ENCODE measurements at regions not wholly inside any gene's neighbourhood (a gene's known extent, or its start where the extent isn't known, plus 50 kb on each side); places are given as distances from the start of the nearest gene placed in this dataset.

GRCh38 chr7:15798081-15798480 lies 111.6 kb upstream of the MEOX2 start:
- no peak for DNase-seq

- no peak for DNase-seq
These were observed 108.9 kb upstream of the MEOX2 start for GRCh38 chr7:15795393-15795792.

DNA sequence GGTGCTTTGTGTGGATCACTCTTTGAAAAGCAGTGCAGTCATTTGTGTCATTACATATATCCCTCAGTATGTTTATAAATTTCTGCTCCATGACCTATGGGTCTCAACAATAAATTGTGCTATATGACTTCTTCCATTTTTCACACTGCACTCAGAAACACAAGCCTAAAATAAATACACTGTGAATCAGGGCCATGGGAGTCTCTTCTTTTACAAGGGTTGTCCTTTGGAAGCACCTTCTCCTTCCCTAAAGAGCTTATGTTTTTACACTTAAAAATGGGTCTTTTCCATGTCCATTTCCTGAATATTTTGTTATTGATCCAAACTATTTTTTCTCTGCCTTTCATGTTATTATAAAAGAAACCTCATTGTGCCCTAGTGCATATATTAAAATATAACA lies 108.3 kb upstream of the MEOX2 start:
- DNase-seq, result no peak

DNA sequence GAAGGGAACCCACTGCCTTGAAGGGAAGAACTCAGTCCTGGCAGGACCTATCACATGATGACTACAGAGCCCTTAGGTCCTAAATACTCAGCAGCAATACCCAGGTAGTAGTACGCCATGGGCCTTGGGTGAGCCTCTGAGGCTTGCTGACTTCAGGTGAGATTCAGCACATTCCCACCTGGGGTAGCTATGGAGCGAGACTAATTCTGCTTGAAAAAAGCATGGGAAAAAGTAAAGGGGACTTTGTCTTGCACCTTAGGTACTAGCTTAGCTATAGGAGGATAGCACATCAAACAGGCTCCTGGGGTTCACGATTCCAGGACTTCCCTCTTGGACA lies 98.2 kb upstream of the MEOX2 start:
- DNase-seq, result no peak

GRCh38 chr7:15783987-15784693 lies 97.7 kb upstream of the MEOX2 start:
- DNase-seq, result no peak

GRCh38 chr7:15782656-15783055 lies 96.2 kb upstream of the MEOX2 start:
- no peak for DNase-seq

DNA sequence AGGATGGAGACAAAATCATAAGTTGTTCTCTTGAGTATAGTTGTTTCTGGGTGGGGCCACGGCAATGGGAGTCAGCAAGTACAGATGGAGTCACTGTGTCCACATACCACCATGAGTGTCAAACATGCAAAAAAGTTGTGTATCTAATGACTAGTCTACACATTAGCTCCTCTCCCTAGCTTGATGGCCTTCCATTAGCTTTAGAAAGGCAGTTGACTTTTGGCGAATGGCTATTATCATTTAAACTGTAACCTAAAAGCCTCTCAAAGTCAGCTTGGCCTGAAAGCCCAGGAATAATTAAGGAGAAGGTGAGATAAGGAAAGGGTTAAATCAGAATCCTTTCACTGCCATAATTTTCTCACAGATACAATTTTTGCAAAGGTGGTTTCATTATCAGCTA lies 95.5 kb upstream of the MEOX2 start:
- no peak for DNase-seq

- DNase-seq, result no peak
These were observed 93.8 kb upstream of the MEOX2 start for GRCh38 chr7:15780271-15780670.

DNA sequence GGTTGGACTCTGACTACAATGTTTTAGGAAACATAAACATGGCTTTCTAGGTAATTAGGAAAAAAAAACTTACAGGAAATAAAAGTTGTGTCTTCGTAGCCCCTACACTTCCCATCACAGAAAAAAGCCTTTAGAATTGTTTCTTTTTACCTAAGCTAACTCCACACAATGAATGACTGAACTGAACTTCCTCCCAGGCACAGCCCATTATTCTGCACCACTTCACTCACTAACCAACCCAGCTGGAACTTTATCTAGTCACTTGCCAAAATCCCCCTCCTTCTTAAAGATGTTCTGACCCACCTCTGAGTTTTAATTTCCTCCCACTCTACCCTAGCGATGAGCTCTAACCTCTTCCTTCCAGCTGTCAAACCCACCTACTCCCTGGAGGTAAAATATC lies 91.7 kb upstream of the MEOX2 start:
- DNase-seq, result no peak

GRCh38 chr7:15765753-15766152 lies 79.3 kb upstream of the MEOX2 start:
- no peak for DNase-seq

GRCh38 chr7:15764851-15765382 lies 78.4 kb upstream of the MEOX2 start:
- no peak for DNase-seq

DNA sequence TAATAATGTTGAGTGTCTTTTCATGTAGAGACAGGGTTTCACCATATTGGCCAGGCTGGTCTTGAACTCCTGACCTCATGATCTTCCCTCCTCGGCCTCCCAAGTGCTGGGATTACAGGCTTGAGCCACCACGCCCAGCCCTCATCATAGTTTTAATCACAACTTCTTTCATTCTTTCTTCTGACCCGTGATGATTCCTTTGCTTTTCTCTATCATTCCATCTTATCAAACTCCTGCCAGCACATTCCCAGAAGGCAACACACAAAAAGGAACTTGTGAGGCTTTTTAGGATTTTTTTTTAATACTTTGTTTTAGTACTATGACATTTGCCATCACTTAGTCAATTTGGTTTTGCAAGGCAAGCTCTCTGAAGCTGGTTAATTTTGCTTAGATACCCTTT lies 77.5 kb upstream of the MEOX2 start:
- no peak for DNase-seq

DNA sequence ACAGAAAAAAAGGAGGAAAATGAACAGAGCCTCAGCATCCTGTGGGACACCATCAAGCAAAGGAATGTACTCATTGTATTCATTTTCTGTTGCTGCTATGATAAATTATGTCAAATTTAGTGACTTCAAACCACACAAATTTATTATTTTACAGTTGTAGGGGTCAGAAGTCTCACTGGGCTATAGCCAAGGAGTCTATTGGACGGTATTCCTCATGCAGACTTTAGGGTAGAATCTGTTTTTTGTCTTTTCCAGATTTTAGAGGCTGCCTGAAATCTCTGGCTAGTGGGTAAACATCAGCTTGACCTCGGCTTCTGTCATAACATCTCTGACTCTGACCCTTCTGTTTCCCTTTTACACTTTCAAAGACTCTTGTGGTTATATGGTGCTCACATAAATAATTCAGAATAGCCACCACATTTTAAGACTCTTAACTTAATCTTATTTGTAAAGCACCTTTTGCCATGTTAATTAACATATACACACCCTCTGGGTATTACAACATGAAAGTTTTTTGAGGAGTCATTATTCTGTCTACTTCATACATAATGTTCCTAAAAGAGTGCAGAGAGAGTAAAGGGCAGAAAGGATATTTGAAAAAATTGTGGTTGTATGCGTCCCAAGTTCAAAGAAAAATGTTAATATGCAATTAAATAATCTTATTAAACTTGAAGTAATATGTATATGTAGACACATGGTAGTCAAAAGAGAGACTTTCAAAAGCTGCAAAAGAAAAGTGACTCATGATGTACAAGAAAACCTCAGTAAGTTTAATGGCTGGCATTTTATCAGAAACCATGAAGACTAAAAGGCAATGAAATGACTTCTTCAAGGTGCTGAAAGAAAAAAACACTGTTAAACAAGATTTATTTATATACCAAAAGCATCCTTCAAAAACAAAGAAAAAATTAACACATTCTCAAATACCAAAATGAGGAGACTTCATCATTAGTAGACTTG lies 70.8 kb upstream of the MEOX2 start:
- DNase-seq, result no peak

GRCh38 chr7:15755061-15755460 lies 68.6 kb upstream of the MEOX2 start:
- no peak for DNase-seq

DNA sequence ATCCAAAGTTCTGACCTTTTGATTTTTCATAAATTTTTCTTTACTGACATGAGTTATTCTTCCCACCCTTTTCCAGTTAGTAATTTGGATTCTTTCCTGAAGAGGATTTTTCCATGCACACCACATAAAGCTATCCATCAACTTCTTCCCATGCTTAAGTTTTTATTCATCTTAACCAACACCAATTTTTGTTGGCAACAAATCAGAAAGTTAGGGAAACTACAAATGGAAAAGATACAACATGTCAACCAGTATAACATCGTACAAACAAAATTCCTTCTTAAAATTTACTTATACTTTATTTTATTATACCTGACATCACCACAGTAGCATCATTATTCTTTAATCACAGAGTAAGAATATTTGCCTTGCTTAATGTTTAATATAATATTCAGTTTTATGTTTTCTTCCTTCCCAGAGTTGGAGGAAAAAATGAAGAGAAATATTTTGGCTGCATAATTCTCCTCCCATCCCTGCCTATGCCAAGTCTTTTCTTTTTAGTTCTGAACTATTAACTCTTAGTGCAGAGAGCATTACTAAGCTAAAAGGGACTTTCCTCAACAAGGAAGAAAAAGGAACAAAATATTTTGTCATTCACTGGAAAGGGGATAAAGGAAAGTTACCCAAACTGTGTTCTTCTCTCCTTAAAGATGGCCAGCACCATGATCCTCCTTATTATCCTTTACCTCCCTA lies 67.5 kb upstream of the MEOX2 start:
- no peak for DNase-seq

DNA sequence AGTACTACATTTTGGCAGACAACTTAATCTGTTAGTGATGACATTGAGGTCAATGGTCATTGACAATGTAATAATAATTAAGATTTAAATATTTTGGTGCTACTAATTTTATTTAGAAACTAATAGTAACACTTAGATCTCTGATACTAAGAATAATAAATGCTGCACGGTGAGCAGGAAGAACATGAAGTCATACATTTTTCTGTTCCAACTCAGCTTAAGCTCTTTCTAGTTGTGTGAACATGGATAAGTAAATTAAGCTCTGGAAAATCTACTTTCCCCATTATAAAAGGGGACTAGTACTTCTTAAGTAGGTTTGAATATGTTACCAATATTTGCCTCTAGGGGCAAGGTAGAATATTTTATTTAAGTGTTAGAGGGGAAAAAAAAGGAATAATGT lies 65.9 kb upstream of the MEOX2 start:
- no peak for DNase-seq

DNA sequence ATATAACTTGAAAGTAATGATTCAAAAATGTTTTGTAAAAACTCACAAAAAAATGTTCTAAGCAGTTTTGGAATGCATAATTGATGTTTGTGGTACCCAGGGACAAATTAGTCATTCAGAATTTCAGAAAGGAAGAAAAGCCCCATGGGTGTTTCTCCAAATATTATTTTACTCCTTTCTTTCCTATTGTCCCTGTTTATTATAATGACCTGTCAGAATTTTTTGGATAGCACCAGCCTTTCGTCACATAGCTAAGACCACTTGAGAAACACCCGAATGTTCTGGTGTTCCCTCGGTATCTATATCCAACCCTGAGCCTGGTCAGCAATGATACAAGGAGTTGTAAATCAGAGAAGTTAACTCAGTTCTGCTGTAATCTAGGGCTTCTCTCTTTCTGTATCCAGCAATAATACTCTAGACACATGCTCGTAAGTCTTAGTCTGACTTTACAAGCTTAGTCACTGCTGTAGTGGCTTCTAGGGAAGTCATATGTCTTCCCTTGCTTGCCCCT lies 64.8 kb upstream of the MEOX2 start:
- no peak for DNase-seq

DNA sequence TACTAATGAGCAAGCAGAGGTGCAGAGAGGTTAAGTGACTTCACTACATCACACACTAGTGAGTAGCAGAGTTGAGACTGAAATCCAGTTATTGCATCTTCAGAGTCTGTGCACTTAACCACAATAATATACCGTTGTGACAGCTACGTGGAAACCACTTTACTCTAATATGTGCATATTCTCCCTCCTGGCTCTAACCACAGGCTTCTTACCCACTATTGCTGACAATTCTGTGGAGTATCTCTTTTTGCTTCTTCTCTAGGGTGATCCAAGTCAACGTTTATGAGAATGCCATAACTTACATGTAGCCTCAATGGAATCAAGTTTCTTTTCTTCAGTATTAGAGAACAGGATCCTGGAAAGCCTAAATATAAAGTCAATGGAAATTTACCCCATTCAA lies 64.2 kb upstream of the MEOX2 start:
- DNase-seq, result no peak

DNA sequence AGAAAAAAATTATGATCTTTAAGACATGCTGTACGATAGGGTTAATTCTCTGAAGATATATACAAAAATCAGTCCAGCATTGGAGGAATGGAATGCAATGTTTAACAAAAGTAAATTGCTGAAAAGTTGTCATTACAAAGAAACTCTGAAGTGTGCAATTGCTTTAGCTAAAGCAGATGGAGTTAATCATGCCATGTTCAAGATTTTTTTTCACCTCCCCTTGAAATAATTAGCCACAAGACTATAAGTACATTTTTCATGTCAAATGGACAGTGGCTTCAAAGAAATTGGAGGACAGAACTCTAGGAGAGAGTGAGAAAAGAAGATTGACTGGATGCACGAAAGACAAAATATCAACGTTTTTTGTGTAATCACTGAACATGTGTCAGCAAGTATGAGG lies 63.1 kb upstream of the MEOX2 start:
- no peak for DNase-seq

GRCh38 chr7:15747712-15748111 lies 61.2 kb upstream of the MEOX2 start:
- no peak for DNase-seq

GRCh38 chr7:15747301-15747700 lies 60.8 kb upstream of the MEOX2 start:
- DNase-seq, result no peak

- no peak for DNase-seq
These were observed 57.5 kb upstream of the MEOX2 start for GRCh38 chr7:15743926-15744480.

DNA sequence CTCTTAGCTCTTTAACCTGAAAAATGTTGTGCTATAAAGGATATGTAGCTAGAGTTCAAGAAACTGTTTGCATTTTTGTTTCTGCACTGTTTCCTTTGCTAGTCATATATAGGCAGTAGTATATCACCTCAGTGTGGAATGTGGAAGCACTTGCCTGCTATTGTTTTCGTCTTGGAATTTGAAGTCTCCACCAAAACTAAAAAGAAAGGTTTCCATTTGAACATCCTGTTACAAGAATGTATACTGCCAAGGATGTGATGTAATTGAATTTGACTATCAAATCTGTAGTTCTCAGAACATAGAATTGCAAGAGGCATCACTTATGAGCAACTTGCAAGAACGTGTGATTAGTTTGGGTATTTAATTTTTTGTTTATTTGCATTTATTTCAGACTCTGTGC lies 51.1 kb upstream of the MEOX2 start:
- DNase-seq, result no peak
